HG02981 (cell line): ENCODE measurements at regions not wholly inside any gene's neighbourhood (a gene's known extent, or its start where the extent isn't known, plus 50 kb on each side); places are given as distances from the start of the nearest gene placed in this dataset.
"Not testable (repeated sequence)": the region's sequence is repeated elsewhere in the genome, so short reads cannot be mapped to it uniquely, and the experiment has no call there.

Experiments used
- ATAC-seq: cut with Tn5 transposase; IDR thresholded peaks from one replicate; pipeline ENCODE4 v1.9.1; 2021; ENCODE audit warnings: mild to moderate bottlenecking, moderate library complexity; ENCODE audit not compliant: unreplicated experiment

DNA sequence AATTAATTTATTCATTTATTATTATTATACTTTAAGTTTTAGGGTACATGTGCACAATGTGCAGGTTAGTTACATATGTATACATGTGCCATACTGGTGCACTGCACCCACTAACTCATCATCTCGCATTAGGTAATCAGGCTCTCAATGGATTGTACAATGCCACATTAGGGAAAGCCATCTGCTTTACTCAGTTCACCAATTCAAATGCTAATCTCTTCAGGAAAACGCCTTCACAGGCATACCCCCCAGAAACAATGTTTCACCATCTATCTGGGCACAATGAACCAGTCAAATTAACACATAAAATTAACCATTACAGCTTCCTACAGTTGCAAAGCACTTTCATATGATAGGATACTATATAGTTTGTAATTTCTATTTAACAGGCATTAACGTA lies 84.8 kb upstream of the DNAJC10 start:
- no peak for ATAC-seq

DNA sequence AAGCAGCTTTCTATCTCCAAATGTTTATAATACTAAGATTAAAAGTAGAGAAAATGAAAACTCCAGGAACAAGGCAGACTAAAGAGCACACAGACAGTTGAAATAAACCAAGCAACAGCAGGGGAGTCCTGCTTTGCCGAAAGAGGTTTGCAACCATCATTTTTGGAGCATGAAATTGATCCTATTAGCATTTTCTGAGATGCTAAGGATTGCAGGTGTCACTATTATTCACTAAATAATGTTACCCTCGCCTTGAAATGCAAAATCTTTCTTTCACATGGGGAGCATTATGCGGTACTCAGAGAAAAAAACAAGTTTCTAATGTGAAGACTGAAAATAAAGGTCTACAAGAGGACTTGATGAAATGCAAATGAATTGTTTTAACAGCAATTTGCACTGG lies 81.7 kb upstream of the DNAJC10 start:
- no peak for ATAC-seq

DNA sequence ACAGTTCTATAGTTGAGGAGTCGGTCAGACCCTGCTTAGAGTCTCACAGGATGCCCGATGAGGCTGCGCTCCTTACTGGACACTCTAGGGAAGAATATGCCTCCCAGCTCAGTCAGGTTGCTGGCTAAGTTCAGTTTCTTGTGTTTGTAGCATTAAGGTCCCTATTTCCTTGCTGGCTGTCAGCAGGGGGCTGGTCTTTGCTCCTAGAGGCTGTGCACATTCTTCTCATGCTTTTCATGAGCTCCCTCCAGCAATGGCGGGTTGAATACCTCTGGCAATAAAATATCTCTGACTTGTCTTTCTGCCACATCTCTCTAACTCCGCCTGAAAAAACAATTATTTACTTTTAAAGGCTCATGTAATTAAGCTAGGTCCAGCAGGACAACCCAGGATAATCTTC lies 79.4 kb upstream of the DNAJC10 start:
- no peak for ATAC-seq

DNA sequence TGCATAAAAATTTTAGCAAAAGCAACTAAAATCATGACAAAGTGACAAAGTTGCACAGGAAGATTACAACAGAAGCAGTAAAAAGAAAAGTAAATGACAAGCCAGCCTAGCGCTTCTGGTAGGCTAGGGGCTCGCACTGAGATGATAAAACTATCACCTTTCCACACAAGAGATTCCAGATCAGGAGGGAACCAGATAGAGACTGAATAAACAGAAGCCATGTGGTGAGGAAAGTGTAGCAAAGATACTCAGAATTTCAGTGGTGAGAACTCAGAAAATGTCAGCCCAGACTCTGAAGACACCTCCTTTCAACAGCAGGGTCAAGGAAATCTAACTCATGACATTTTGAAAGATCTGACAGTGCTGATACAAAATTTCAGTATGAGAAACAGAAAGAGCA lies 77.4 kb upstream of the DNAJC10 start:
- no peak for ATAC-seq

DNA sequence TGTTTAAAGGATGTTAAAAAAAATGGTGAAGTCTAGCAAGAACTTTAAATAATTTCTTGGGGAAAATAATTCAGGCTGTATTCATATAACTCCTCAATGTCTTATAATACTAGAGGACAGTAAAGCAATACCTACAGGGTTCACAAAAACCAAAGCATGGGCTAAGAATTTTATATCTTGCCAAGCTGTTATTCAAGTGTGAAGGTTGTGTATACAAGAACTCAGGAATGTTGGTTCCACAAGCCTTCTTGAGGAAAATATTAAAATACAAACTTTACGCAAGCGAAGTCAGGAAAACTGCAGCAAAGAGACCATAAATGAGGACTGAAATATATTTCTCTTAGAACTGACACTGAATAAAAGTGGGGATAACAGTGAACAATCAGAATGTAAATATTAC lies 76.1 kb upstream of the DNAJC10 start:
- ATAC-seq = no peak

DNA sequence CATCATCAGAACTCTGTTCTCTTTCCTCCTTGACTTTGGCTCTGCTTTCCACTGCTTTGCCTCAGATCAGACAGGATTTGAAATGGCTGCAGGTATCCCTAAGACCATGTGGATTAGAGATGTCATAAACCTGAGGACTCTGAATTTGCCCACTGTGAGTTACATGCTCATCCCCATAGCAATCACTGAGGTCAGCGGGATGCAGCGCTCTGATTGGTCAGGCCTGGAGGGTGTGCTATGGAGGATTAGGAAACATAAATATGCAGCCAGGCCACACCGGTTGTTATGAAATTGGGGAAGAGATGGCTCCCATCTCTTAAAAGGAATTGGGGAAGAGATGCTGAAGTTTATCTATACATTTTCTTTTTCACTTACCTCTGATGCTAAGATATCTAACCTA lies 73.7 kb upstream of the DNAJC10 start:
- ATAC-seq = peak; percentile 100

DNA sequence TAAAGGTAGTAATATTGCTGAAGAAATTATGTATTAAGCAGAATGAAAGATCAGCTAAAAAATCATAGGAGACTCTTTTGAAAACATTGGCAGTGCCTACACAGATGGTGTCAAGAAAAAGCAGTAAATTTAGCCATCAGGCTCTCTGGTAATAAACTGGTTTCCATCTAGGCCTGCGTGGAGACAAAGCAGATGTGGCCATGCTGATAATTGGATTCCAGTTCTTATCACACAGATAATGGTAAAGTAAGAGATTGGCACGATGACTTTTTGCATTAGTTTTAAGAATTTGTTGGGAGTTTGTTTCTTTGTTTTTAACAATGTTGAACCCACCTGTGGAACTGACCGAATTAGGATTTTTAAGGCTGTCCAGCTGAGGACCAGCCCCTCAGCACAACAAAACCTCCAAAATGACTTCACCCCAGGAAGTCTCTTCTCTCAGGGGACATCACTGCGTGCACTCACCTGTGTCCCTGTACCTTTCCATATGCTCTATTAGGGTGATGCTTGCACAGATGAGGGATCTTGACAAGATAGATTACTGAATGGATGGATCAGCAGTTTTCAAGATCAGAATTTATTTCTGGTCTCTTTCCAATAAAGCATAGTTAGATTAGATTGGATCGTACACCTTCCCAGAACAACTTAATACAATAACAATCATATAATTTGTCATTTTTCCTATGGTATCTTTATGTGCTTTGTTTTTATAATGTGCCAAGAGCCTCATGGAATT lies 69.1 kb upstream of the DNAJC10 start:
- no peak for ATAC-seq

DNA sequence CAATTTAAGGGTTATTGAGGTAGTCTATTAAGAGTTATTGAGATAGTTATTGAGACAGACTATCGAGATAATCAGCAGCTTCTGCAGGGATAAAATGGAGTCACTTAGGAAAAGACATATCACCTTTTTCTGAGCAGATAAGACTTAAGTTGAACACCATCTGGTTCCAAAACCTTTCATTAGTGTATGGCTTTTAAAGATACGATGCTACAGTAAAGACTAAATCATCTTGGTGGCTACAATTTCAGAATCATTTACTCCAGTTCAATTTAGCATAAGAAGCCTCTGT lies 68.6 kb upstream of the DNAJC10 start:
- ATAC-seq = no peak

DNA sequence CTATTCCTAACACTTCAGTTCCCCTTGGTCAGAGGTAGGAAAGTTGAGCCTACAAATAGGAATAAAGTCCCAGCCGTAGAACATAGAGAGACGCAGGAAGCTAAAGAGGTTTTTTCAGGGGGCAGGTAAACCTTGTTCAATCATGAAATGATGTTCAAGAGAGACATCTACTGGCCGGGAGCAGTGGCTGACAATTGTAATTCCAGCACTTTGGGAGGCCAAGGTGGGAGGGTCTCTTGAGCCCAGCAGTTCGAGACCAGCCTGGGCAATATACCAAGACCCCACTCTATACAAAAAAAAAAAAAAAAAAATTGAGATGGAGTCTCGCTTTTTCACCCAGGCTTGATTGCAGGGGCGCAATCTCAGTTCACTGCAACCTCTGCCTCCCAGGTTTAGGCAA lies 66.7 kb upstream of the DNAJC10 start:
- ATAC-seq = peak; percentile 49

DNA sequence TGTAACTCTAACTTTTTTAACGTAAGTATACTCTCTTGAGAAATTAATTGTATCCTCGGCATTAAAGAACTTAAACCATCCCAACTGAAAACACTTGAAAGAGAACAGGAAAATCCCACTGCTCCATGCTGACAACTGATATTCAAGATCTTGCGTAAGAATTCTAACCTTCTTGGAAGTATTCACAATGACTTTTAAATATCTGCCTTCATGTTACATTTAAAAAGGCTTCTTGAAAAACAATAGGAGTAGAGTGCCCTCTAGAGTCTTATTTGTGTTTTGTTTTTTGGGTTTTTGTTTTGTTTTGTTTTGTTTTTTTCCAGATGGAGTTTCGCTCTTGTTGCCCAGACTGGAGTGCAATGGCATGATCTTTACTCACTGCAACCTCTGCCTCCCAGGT lies 65.4 kb upstream of the DNAJC10 start:
- ATAC-seq = peak; percentile 51

DNA sequence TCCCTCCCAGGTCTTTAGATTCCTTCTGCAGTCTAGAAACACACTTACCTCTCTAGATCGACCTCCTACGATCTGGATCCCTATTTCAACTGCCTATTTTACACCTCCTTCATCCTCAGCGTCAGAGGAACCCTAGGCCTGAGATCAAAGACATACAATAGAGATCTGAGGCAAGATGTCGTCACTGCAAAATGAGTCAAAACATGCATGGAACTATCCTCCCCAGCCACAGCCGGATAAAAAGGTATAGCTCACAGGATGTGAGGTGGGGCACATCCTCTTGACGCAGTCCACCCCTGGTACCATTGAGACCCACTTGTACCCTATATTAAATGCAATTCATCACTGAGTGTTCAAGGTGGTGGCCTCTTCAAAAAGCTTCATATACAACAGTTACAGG lies 63.7 kb upstream of the DNAJC10 start:
- ATAC-seq = no peak

DNA sequence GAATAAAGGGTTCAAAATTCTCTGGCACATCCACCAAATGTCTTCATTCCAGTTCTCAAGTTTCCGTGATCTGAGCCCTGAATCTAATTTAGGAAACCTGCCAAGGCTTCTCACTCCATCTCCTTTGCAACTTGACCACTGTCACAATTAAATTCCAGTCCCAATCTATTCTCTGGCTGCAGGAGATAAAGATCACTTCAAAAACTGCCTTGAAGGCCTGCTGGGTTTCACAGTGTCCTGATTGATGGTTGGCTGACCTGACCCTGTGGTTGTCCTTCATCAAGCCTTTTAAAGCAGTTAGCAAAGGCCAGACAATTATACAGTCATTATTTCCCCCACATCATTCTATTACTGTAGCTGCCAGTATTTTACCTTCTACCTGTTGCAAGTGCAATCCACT lies 60.3 kb upstream of the DNAJC10 start:
- no peak for ATAC-seq

DNA sequence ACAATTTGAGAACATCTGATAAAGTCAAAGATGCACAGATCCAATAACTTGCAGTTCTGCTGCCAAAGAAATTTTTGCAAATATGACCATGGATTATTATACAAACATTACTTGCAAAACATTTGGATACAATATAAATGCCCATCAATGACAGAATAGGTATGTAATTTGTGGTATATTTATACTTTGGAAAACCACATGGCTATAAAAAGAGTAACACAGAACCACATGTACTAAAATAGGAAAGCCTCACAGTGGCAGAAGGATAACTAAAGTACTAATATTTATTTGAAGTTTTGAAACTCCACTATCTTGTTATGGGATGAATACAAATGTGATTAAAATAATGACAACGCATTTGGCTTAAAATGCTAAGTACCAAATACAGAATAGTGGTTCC lies 51.8 kb upstream of the DNAJC10 start:
- ATAC-seq = no peak

DNA sequence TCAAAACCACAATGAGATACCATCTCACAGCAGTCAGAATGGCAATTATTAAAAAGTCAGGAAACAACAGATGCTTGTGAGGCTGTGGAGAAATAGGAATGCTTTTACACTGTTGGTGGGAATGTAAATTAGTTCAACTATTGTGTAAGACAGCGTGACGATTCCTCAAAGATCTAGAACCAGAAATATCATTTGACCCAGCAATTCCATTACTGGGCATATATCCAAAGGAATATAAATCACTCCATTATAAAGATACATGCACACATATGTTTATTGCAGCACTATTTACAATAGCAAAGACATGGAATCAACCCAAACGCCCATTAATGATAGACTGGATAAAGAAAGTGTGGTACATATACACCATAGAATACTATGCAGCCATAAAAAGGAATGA lies 50.6 kb upstream of the DNAJC10 start:
- not testable (repeated sequence) for ATAC-seq
